KMS-11 (cell line): ENCODE measurements at regions not wholly inside any gene's neighbourhood (a gene's known extent, or its start where the extent isn't known, plus 50 kb on each side); places are given as distances from the start of the nearest gene placed in this dataset.

Experiments used
- H2AFZ ChIP-seq: fragments of 200-600 bp; sonication (generic); 2 replicates; pipeline ENCODE4 v1.6.1; 2016; ENCODE audit warnings: antibody characterized with exemption, mixed run types, low read depth
- H3K27ac ChIP-seq: fragments of 200-600 bp; sonication (generic); 2 replicates; pipeline ENCODE4 v1.6.1; 2016; ENCODE audit warnings: mild to moderate bottlenecking, mixed run types
- H3K27me3 ChIP-seq: fragments of 200-600 bp; sonication (generic); 2 replicates; pipeline ENCODE4 v1.6.1; 2017; ENCODE audit warnings: mild to moderate bottlenecking, low read depth, mixed run types, moderate library complexity; ENCODE audit not compliant: insufficient read depth
- H3K36me3 ChIP-seq: fragments of 200-600 bp; sonication (generic); 2 replicates; pipeline ENCODE4 v1.6.1; 2017; ENCODE audit warnings: mild to moderate bottlenecking, mixed run types; ENCODE audit not compliant: insufficient read depth
- H3K4me1 ChIP-seq: fragments of 200-600 bp; sonication (generic); 2 replicates; pipeline ENCODE4 v1.6.1; 2016; ENCODE audit warnings: mild to moderate bottlenecking, low read depth, mixed run types; ENCODE audit not compliant: poor library complexity, severe bottlenecking
- H3K4me2 ChIP-seq: fragments of 200-600 bp; sonication (generic); 2 replicates; pipeline ENCODE4 v1.7.0; 2016; ENCODE audit warnings: mild to moderate bottlenecking, mixed run types
- H3K4me3 ChIP-seq: fragments of 200-600 bp; sonication (generic); IDR thresholded peaks from 2 replicates; pipeline ENCODE4 v1.6.1; 2017; ENCODE audit warnings: low read depth, low read length, mixed read lengths; ENCODE audit not compliant: insufficient read depth
- H3K79me2 ChIP-seq: fragments of 200-600 bp; sonication (generic); 2 replicates; pipeline ENCODE4 v1.6.1; 2016; ENCODE audit warnings: low read depth, mixed run types; ENCODE audit not compliant: insufficient read depth
- H3K9ac ChIP-seq: fragments of 200-600 bp; sonication (generic); 2 replicates; pipeline ENCODE4 v1.6.1; 2016; ENCODE audit warnings: mild to moderate bottlenecking, mixed run types
- H4K20me1 ChIP-seq: fragments of 200-600 bp; sonication (generic); 2 replicates; pipeline ENCODE4 v1.6.1; 2016; ENCODE audit warnings: mild to moderate bottlenecking, mixed run types; ENCODE audit not compliant: insufficient read depth
- CTCF ChIP-seq: fragments of 200-600 bp; sonication (generic); conservative IDR thresholded peaks from 2 replicates; pipeline ENCODE4 v1.6.1; 2017; ENCODE audit warnings: low read depth, mild to moderate bottlenecking, antibody characterized with exemption, low read length, moderate library complexity, mixed read lengths

- H3K27me3 ChIP-seq = no peaks in the 10 kb centered on the region
- H4K20me1 ChIP-seq = no peaks in the 10 kb centered on the region
- no peak overlapping the region for H2AFZ ChIP-seq
- no peak overlapping the region for H3K4me3 ChIP-seq
- H3K4me2 ChIP-seq = no peak overlapping the region
- no peak overlapping the region for H3K9ac ChIP-seq
- no peaks in the 10 kb centered on the region for H3K4me1 ChIP-seq
- H3K79me2 ChIP-seq = no peaks in the 10 kb centered on the region
- no peak overlapping the region for H3K27ac ChIP-seq
- no peaks in the 10 kb centered on the region for H3K36me3 ChIP-seq
- TF ChIP-seq CTCF = no peak
These were observed 266.4 kb upstream of the PREP start for GRCh38 chr6:105669232-105669631.

- Histone ChIP-seq H2AFZ (no peak overlapping the region), H4K20me1 (no peaks in the 10 kb centered on the region), H3K4me2 (no peak overlapping the region), H3K4me1 (no peaks in the 10 kb centered on the region), H3K4me3 (no peak overlapping the region), H3K27ac (no peak overlapping the region), H3K9ac (no peak overlapping the region), H3K79me2 (no peaks in the 10 kb centered on the region), H3K27me3 (no peaks in the 10 kb centered on the region), H3K36me3 (no peaks in the 10 kb centered on the region)
- TF ChIP-seq CTCF = no peak
These were observed 264.2 kb upstream of the PREP start for GRCh38 chr6:105667056-105667455.

GRCh38 chr6:105664931-105665330 lies 262.0 kb upstream of the PREP start:
- Histone ChIP-seq H3K79me2 (no peaks in the 10 kb centered on the region), H3K36me3 (no peaks in the 10 kb centered on the region), H4K20me1 (no peaks in the 10 kb centered on the region), H2AFZ (no peak overlapping the region), H3K4me1 (no peaks in the 10 kb centered on the region), H3K27me3 (no peaks in the 10 kb centered on the region), H3K4me2 (no peak overlapping the region), H3K27ac (no peak overlapping the region), H3K4me3 (no peak overlapping the region), H3K9ac (no peak overlapping the region)
- no peak for TF ChIP-seq CTCF

GRCh38 chr6:105651969-105652368 lies 249.1 kb upstream of the PREP start:
- H2AFZ ChIP-seq = no peak overlapping the region
- H3K27ac ChIP-seq = no peak overlapping the region
- no peak overlapping the region for H3K4me3 ChIP-seq
- no peaks in the 10 kb centered on the region for H3K36me3 ChIP-seq
- no peak for TF ChIP-seq CTCF
- no peak overlapping the region for H3K4me2 ChIP-seq
- H3K9ac ChIP-seq = no peak overlapping the region
- no peaks in the 10 kb centered on the region for H3K79me2 ChIP-seq
- H3K4me1 ChIP-seq = peaks cover 39% of the 10 kb centered on the region
- H3K27me3 ChIP-seq = no peaks in the 10 kb centered on the region
- no peaks in the 10 kb centered on the region for H4K20me1 ChIP-seq

- no peak overlapping the region for H2AFZ ChIP-seq
- H3K9ac ChIP-seq = no peak overlapping the region
- no peaks in the 10 kb centered on the region for H3K79me2 ChIP-seq
- no peak for TF ChIP-seq CTCF
- no peak overlapping the region for H3K27ac ChIP-seq
- no peak overlapping the region for H3K4me2 ChIP-seq
- peaks cover 52% of the 10 kb centered on the region for H3K4me1 ChIP-seq
- H3K36me3 ChIP-seq = no peaks in the 10 kb centered on the region
- H4K20me1 ChIP-seq = no peaks in the 10 kb centered on the region
- H3K27me3 ChIP-seq = no peaks in the 10 kb centered on the region
- H3K4me3 ChIP-seq = no peak overlapping the region
These were observed 247.5 kb upstream of the PREP start for GRCh38 chr6:105650347-105650746.
